ENCODE measurements at regions not wholly inside any gene's neighbourhood (a gene's known extent, or its start where the extent isn't known, plus 50 kb on each side); places are given as distances from the start of the nearest gene placed in this dataset.

DNA sequence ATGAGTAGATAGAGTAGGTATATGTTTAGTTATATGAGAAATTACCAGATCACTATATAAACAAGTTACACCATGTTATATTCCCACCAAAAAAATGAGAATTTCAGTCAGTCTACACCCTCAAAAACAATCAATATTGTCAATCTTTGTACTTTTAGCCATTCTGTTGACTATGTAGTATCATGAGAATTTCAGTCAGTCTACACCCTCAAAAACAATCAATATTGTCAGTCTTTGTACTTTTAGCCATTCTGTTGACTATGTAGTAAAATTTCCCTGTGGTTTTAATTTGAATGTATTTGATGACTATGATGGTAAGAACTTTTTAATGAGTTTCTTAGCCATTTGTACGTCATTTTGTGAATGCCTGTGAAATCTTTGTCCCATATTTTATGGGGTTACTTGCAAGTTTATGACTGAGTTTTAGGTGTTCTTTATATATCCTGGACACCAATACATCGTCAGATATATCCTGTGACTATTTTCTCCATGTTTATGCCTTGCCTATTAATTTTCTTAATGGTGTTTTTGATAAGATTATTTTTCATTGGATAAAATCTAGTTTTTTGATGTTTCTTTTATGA, 528.4 kb upstream of the SPHKAP start:
- Histone ChIP-seq H2BK5ac (ENCODE audit: low read length) (no peak overlapping the region), H3K4ac (ENCODE audit: low read length) (no peak overlapping the region), H2AK5ac (ENCODE audit: low read depth, low read length) (no peak overlapping the region), H4K8ac (ENCODE audit: low read depth, low read length) (no peak overlapping the region), H3K27ac (replicated peaks; ENCODE audit: low read length) (no peak overlapping the region), H3K23ac (ENCODE audit: low read depth, low read length, poor library complexity) (no peak overlapping the region), H3K9ac (ENCODE audit: low read depth, low read length, poor library complexity) (no peak overlapping the region), H2BK120ac (ENCODE audit: low read depth, low read length) (no peak overlapping the region), H3K79me1 (ENCODE audit: low read depth, low read length) (no peaks in the 10 kb centered on the region), H2BK15ac (ENCODE audit: low read length) (no peak overlapping the region), H3K27me3 (ENCODE audit: control insufficient read depth in 3 of 3, insufficient read depth in 3 of 3, low read depth in 1 of 3, low read length in 3 of 3) (no peaks in the 10 kb centered on the region), H3K9me3 (replicated peaks in 1 of 2; ENCODE audit: control insufficient read depth in 2 of 2, insufficient read depth in 1 of 2, low read depth in 1 of 2, low read length in 2 of 2) (no peaks in the 10 kb centered on the region), H2AFZ (ENCODE audit: low read length) (no peak overlapping the region), H3K4me1 (ENCODE audit: control insufficient read depth in 2 of 2, insufficient read depth in 1 of 2, low read depth in 1 of 2, low read length in 2 of 2) (peaks cover 0 to 4% of the 10 kb centered on the region in 2 donors), H4K91ac (ENCODE audit: low read depth, low read length, poor library complexity) (no peak overlapping the region), H3K18ac (ENCODE audit: low read length) (no peak overlapping the region), H3K14ac (ENCODE audit: low read length) (no peak overlapping the region), H3K36me3 (replicated peaks in 1 of 2; ENCODE audit: control insufficient read depth in 2 of 2, insufficient read depth in 2 of 2, low read length in 2 of 2) (no peaks in the 10 kb centered on the region), H2BK12ac (ENCODE audit: low read length) (no peak overlapping the region), H3K4me3 (ENCODE audit: low read length in 2 of 2) (no peak overlapping the region), H3K4me2 (ENCODE audit: insufficient read depth, low read length, poor library complexity, severe bottlenecking) (no peak overlapping the region)
- no CpG with 5 or more reads among the region's 2 CpGs for whole genome bisulfite sequencing, 2 donors (ENCODE audit: extremely low coverage in 2 of 2, insufficient read length in 2 of 2, insufficient replicate concordance in 1 of 2)
- DNase-seq (ENCODE audit: low spot score): no peak

DNA sequence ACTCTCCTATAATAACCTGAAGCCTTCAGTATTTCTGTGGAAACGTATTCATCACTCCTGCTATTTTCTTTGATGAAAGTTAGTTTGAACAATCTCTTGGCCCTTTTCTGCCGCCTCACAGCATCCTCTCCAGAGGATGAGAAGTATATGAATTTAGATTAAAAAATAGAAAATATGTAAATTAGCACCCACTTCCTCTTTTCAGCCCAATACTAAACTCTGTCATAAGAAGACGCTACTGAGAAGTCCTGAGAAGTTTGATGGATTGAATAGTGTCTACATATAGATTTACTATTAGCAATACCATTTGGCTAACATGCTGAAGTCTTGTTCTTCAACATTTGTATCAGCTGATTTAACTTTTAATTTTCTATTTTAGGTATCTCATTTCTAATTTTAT, 526.4 kb upstream of the SPHKAP start:
- no peak overlapping the region for H2BK5ac ChIP-seq (ENCODE audit: low read length)
- no peaks in the 10 kb centered on the region for H3K9me3 ChIP-seq (replicated peaks in 1 of 2; ENCODE audit: control insufficient read depth in 2 of 2, insufficient read depth in 1 of 2, low read depth in 1 of 2, low read length in 2 of 2)
- H2AFZ ChIP-seq (ENCODE audit: low read length): no peak overlapping the region
- peaks cover 0 to 4% of the 10 kb centered on the region in 2 donors for H3K4me1 ChIP-seq (ENCODE audit: control insufficient read depth in 2 of 2, insufficient read depth in 1 of 2, low read depth in 1 of 2, low read length in 2 of 2)
- H3K27me3 ChIP-seq (ENCODE audit: control insufficient read depth in 3 of 3, insufficient read depth in 3 of 3, low read depth in 1 of 3, low read length in 3 of 3): no peaks in the 10 kb centered on the region
- H3K23ac ChIP-seq (ENCODE audit: low read depth, low read length, poor library complexity): no peak overlapping the region
- H2BK120ac ChIP-seq (ENCODE audit: low read depth, low read length): no peak overlapping the region
- H3K36me3 ChIP-seq (replicated peaks in 1 of 2; ENCODE audit: control insufficient read depth in 2 of 2, insufficient read depth in 2 of 2, low read length in 2 of 2): no peaks in the 10 kb centered on the region
- H3K9ac ChIP-seq (ENCODE audit: low read depth, low read length, poor library complexity): no peak overlapping the region
- H3K14ac ChIP-seq (ENCODE audit: low read length): no peak overlapping the region
- DNase-seq (ENCODE audit: low spot score): no peak
- H3K4ac ChIP-seq (ENCODE audit: low read length): no peak overlapping the region
- no peak overlapping the region for H3K4me3 ChIP-seq (ENCODE audit: low read length in 2 of 2)
- H3K79me1 ChIP-seq (ENCODE audit: low read depth, low read length): no peaks in the 10 kb centered on the region
- no peak overlapping the region for H4K8ac ChIP-seq (ENCODE audit: low read depth, low read length)
- no peak overlapping the region for H2BK12ac ChIP-seq (ENCODE audit: low read length)
- H2AK5ac ChIP-seq (ENCODE audit: low read depth, low read length): no peak overlapping the region
- H4K91ac ChIP-seq (ENCODE audit: low read depth, low read length, poor library complexity): no peak overlapping the region
- no peak overlapping the region for H3K27ac ChIP-seq (replicated peaks; ENCODE audit: low read length)
- H2BK15ac ChIP-seq (ENCODE audit: low read length): no peak overlapping the region
- H3K18ac ChIP-seq (ENCODE audit: low read length): no peak overlapping the region
- no peak overlapping the region for H3K4me2 ChIP-seq (ENCODE audit: insufficient read depth, low read length, poor library complexity, severe bottlenecking)
- no CpG with 5 or more reads among the region's 3 CpGs for WGBS, 2 donors (ENCODE audit: extremely low coverage in 2 of 2, insufficient read length in 2 of 2, insufficient replicate concordance in 1 of 2)

DNA sequence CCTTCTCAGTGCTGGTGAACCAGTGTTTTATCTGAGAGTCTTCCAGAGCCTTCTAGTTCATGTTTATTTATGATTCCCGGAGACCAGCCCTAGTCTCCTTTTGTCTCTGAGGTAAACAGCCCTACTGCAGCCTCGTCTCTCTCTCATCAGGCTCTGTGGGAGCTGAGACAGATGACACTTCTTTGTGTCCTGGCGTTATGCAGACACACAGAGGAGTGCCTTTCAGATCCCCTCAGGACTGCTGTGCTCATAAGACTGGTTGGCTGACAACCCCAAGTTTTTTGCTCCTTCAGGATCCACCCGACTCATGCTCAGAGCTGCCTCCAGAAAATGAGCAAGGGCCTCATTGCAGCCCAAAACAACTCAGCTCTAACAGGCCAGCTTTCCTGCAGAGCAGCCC, 523.8 kb upstream of the SPHKAP start:
- H2AK5ac ChIP-seq (ENCODE audit: low read depth, low read length): no peak overlapping the region
- H2BK5ac ChIP-seq (ENCODE audit: low read length): no peak overlapping the region
- H2AFZ ChIP-seq (ENCODE audit: low read length): peak overlapping the region; percentile 86
- no peak overlapping the region for H3K4me3 ChIP-seq (ENCODE audit: low read length in 2 of 2)
- no peak overlapping the region for H3K18ac ChIP-seq (ENCODE audit: low read length)
- no peak for DNase-seq (ENCODE audit: low spot score)
- no peak overlapping the region for H3K9ac ChIP-seq (ENCODE audit: low read depth, low read length, poor library complexity)
- H3K4ac ChIP-seq (ENCODE audit: low read length): no peak overlapping the region
- no peaks in the 10 kb centered on the region for H3K27me3 ChIP-seq (ENCODE audit: control insufficient read depth in 3 of 3, insufficient read depth in 3 of 3, low read depth in 1 of 3, low read length in 3 of 3)
- no peak overlapping the region for H2BK12ac ChIP-seq (ENCODE audit: low read length)
- no peak overlapping the region for H3K23ac ChIP-seq (ENCODE audit: low read depth, low read length, poor library complexity)
- peaks cover 0 to 4% of the 10 kb centered on the region in 2 donors for H3K4me1 ChIP-seq (ENCODE audit: control insufficient read depth in 2 of 2, insufficient read depth in 1 of 2, low read depth in 1 of 2, low read length in 2 of 2)
- H4K91ac ChIP-seq (ENCODE audit: low read depth, low read length, poor library complexity): no peak overlapping the region
- H3K27ac ChIP-seq (replicated peaks; ENCODE audit: low read length): no peak overlapping the region
- H3K14ac ChIP-seq (ENCODE audit: low read length): no peak overlapping the region
- no peaks in the 10 kb centered on the region for H3K9me3 ChIP-seq (replicated peaks in 1 of 2; ENCODE audit: control insufficient read depth in 2 of 2, insufficient read depth in 1 of 2, low read depth in 1 of 2, low read length in 2 of 2)
- no peak overlapping the region for H2BK120ac ChIP-seq (ENCODE audit: low read depth, low read length)
- no peak overlapping the region for H2BK15ac ChIP-seq (ENCODE audit: low read length)
- H4K8ac ChIP-seq (ENCODE audit: low read depth, low read length): no peak overlapping the region
- no peak overlapping the region for H3K4me2 ChIP-seq (ENCODE audit: insufficient read depth, low read length, poor library complexity, severe bottlenecking)
- no CpG with 5 or more reads among the region's 4 CpGs for WGBS, 2 donors (ENCODE audit: extremely low coverage in 2 of 2, insufficient read length in 2 of 2, insufficient replicate concordance in 1 of 2)
- H3K79me1 ChIP-seq (ENCODE audit: low read depth, low read length): no peaks in the 10 kb centered on the region
- H3K36me3 ChIP-seq (replicated peaks in 1 of 2; ENCODE audit: control insufficient read depth in 2 of 2, insufficient read depth in 2 of 2, low read length in 2 of 2): no peaks in the 10 kb centered on the region

DNA sequence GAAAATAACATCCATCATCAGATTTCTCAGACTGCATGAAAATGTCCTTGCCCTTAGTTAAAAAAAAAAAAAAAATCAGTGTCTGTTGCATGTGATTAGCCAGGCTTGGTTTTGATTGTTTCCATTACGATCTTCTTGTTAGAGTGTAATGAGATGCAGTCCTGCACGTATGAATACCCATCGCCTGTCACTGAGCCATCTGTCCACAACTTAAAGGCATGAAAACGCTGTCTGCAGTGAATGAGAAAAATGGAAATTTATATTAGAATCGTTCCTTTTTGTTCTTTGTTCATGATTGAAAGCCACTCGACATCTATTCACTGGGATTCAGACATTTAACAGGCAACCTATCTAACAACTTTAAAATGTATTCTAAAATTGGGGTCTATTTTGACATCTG, 521.7 kb upstream of the SPHKAP start:
- H3K27ac ChIP-seq (replicated peaks; ENCODE audit: low read length): no peak overlapping the region
- no peaks in the 10 kb centered on the region for H3K27me3 ChIP-seq (ENCODE audit: control insufficient read depth in 3 of 3, insufficient read depth in 3 of 3, low read depth in 1 of 3, low read length in 3 of 3)
- no peak overlapping the region for H2AFZ ChIP-seq (ENCODE audit: low read length)
- no peak overlapping the region for H3K4me2 ChIP-seq (ENCODE audit: insufficient read depth, low read length, poor library complexity, severe bottlenecking)
- no peak overlapping the region for H3K4me3 ChIP-seq (ENCODE audit: low read length in 2 of 2)
- DNase-seq (ENCODE audit: low spot score): no peak
- H3K9ac ChIP-seq (ENCODE audit: low read depth, low read length, poor library complexity): no peak overlapping the region
- H3K4ac ChIP-seq (ENCODE audit: low read length): no peak overlapping the region
- H2BK12ac ChIP-seq (ENCODE audit: low read length): no peak overlapping the region
- no peak overlapping the region for H2AK5ac ChIP-seq (ENCODE audit: low read depth, low read length)
- H4K8ac ChIP-seq (ENCODE audit: low read depth, low read length): no peak overlapping the region
- no peak overlapping the region for H2BK120ac ChIP-seq (ENCODE audit: low read depth, low read length)
- no peaks in the 10 kb centered on the region for H3K36me3 ChIP-seq (replicated peaks in 1 of 2; ENCODE audit: control insufficient read depth in 2 of 2, insufficient read depth in 2 of 2, low read length in 2 of 2)
- H3K79me1 ChIP-seq (ENCODE audit: low read depth, low read length): no peaks in the 10 kb centered on the region
- H4K91ac ChIP-seq (ENCODE audit: low read depth, low read length, poor library complexity): no peak overlapping the region
- no CpG with 5 or more reads among the region's 6 CpGs for WGBS, 2 donors (ENCODE audit: extremely low coverage in 2 of 2, insufficient read length in 2 of 2, insufficient replicate concordance in 1 of 2)
- no peak overlapping the region for H3K23ac ChIP-seq (ENCODE audit: low read depth, low read length, poor library complexity)
- H2BK5ac ChIP-seq (ENCODE audit: low read length): no peak overlapping the region
- H3K18ac ChIP-seq (ENCODE audit: low read length): no peak overlapping the region
- H3K9me3 ChIP-seq (replicated peaks in 1 of 2; ENCODE audit: control insufficient read depth in 2 of 2, insufficient read depth in 1 of 2, low read depth in 1 of 2, low read length in 2 of 2): no peaks in the 10 kb centered on the region
- no peak overlapping the region for H2BK15ac ChIP-seq (ENCODE audit: low read length)
- peaks cover 0 to 4% of the 10 kb centered on the region in 2 donors for H3K4me1 ChIP-seq (ENCODE audit: control insufficient read depth in 2 of 2, insufficient read depth in 1 of 2, low read depth in 1 of 2, low read length in 2 of 2)
- H3K14ac ChIP-seq (ENCODE audit: low read length): no peak overlapping the region

Data from neuronal stem cell (in vitro differentiated cells).